ENCODE measurements at regions not wholly inside any gene's neighbourhood (a gene's known extent, or its start where the extent isn't known, plus 50 kb on each side); places are given as distances from the start of the nearest gene placed in this dataset.
"Not testable (repeated sequence)": the region's sequence is repeated elsewhere in the genome, so short reads cannot be mapped to it uniquely, and the experiment has no call there.

DNA sequence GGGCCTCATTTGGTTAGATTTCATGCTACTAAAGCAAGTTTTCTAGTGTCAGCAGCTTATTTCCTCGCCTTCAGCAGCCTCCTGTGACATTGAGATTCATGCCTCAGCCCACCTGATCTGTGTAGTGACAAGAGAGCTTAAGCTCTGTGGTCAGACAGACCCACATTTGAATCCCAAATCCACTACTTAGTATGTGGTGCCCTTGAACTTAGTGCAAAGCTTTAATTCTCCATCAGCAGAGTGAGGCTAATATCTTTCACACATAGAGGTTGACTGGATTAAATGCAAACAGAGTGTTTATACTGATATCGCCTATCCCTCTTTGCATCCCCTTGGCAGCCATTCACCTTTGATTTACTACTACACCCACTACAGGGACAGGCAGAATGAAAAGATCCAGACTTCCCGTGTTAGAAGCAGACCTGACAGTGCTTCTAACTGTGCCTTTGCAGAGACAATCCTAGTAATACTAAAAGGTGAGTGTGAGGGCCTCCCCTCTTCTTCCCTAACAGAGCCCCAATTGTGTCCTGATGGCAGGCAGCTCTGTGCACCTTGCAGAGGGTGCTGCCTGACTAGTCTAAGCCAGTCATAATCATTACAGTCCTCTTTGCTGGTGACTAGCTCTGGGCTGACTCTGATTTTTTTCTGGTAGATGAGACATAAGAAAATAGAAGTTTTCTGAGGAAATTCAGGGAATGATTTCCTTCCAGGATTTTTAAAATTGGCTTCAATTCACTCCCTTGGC lies 264.0 kb downstream of the CTH start:
- no peak for DNase-seq

DNA sequence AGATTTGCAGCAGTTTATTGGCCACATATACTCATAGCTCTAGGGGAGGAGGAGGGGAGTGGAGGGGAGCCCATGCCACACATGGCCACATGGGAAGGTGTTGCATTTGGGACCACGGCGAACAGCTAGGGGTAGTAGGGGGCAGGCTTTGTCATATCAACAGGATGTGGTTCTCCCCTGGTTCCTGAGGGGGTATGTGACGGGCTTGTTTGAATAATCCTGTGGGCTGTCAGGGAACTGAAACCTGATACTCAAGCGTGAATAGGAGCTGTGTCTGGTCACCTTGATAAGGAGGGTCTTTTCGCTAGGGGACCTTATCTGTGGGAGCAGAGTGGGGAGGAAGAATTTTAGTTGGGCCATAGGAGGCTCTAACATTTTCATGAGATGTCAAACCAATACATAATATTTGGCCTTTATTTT lies 264.7 kb downstream of the CTH start:
- peak; percentile 6 to 17 for DNase-seq

DNA sequence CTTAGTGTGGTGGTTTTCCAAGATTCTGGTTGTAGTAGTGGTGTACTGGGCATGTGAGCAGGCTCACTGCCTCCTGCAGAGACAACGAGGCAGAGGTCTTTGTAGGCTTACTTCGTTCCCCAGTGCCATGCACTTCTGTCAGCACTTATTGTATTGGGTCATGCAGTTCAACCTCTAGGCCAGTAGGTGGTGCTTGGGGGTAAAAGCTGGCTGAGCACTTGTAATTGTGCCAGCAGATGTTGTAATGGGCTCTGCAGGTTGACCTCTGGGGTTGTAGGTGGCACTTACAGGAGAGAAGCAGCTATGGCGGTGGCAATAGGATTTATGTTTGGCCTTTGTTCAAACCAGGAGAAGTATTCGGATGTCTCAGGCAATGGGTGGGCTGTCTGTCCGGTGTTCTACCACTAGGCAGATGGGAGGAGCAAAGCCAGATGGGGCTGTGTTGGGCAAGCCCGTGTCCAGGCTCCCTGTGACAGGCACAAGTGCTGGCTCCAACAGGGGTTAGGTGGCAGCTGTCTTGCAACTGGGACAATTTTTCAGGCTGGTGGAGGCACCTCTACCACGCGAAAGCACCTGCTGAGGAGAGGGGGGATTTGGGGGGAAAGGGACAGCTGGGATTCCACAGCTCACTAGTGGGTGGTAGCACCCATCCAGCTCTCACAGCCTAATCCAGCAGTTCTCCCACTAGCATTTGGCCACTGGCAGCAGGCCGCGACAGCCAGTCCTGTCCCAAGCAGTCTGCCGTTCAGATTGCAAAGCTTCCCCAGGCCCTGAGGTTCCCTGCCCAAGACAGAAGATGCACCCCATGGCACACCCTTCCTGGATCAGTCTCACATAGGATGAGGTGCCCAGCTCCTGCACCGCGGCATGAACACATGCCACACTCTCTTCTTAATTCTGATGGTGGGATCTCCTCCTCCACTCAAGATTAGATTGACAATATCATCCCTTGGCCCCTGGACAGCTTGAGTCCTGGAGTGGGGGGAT lies 274.5 kb downstream of the CTH start:
- peak; percentile 64 to 73 for DNase-seq

DNA sequence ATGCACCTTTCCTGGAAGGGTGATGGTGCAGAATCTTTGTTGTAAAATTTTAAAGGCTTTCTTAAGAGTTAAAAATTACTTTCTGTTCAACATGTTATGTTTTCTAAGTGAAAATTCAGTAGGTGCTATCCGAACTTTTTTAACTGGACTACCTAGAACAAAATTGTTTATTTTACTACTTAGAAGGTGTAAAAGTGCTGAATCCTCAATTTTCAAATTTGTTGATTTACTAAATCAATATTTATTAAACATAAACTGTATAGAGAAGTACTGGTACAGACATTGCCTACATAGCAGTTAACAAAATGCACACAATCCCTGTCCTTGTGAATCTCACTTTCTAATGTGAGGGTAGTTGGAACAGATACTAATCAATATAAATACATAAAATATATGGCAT lies 277.5 kb downstream of the CTH start:
- no peak for DNase-seq

DNA sequence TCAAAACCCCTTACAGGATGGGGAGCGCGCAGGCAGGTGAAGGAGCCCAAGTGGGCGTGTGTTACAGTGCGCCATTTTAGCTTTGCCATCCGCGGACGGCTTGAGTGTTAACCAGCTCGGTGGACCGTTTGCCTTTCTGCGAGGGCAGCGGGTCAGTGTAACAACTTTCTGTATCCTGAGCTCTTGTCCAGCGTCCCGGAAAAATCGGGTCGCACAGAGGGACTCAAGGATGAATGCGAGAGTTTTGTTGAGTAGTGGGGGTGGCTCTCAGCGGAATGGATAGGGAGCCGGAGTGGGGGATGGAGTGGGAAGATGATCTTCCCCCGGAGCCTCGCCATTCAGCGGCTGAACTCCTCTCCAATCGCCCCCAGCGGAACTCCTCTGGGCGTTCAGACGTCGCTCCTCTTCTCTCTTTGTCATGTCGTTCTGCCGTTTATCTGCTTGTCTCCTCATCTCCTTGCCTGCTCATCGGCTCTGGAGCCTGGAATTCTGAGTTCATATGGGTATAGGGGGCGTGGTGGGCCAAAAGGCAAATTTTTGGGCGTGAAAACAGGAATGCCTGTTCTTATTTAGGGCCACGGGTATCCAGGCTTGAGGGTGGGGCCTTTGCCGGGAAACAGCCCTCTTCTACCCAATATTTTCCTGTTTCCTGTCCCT lies 295.4 kb downstream of the CTH start:
- DNase-seq: no peak

DNA sequence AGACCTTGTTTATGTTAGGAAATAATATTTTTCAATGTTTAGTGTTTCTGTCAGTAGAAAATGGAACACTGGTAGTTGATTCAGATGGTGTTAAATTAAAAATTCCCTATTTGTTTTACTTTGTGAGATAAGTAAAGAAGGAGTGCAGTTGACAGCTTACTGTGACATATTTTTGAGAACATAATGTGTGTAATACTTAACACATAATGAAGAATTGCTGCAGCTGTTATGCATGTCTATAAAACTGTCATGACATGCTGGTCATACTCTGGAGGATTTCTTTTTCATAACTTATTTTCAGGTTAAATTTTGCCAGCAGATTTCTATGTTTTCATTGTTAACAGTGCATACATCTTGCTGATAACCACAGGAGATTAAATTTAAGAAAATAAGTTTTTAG lies 296.1 kb downstream of the CTH start:
- DNase-seq: no peak

DNA sequence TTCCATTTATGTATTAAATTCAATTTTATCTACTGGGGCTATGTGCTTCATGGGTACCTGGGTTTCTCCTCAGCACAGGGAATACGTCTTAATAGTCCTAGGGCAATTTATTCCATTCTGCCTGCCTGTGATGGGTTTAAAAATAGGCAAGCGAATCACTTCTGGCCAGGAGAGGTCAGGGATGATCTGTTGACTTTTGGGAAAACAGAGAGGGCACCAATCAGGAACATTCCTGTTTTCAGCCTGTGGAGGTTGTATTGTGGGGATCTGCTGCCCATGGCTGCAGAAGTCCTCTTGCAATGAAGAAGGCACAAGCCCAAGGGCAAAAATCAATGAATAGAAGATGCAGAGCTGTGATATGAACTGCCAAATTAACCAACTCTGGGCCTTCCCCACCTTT lies 303.1 kb downstream of the CTH start:
- no peak for DNase-seq

DNA sequence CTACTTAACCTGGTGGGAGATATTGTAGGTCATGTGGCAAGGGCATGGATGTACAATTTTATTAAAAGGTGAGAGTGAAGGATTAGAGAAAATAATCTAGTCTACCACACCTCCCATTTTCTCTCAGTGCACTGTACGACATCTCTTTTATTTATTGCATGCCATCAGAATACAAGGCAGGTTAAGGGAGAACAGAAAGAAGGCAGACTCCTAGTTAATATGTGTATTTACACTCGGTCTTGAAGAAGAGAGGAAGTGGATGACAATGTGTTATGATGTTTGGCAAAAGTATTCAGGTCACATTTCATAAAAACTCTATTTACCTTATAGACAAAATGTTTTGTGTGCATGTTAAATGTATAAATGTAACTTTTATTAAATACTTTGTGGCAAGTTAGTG lies 306.1 kb downstream of the CTH start:
- DNase-seq: no peak

DNA sequence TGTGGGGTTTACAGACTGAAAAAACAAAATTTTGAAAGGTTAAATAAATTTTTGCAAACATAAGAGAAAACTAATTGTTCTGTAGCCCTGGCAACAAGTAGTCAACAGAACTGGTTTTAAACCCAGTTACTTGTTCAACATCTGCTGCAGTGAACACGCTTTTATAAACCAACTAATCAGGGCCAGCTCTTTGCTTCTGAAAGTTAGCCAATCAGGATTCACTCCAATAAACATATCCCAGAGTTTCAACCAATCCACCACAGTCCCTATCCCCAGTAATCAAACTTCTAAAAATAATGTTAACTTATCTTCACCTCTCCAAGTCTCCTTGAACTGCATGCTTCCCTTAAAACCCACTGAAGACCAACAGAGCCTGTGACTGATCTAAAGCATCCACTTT lies 306.6 kb downstream of the CTH start:
- DNase-seq: no peak

DNA sequence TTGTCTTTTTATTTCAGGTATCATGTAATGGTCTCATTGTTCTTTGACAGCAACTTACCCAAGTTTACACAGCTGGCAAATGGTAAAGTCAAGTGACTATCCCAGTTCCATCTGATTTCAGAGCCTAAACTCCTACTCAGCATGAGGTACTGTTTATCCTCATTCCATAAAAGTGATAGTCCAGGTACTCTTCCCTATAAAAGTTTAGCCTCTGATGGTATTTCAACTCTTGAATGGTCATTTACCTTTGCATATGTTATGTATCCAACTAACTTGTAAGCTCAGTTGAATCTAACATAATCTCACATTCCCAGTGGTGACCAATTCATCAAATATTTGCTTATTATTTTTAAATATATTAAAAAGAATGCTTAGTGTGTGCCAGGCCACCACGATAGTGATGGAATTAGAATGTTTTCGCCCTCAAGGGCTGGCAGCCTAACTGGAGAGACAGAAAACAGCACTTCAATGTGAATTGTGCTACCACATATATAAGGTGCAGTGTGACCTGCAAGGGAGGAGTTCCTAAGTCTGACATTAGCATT lies 307.1 kb downstream of the CTH start:
- no peak for DNase-seq

DNA sequence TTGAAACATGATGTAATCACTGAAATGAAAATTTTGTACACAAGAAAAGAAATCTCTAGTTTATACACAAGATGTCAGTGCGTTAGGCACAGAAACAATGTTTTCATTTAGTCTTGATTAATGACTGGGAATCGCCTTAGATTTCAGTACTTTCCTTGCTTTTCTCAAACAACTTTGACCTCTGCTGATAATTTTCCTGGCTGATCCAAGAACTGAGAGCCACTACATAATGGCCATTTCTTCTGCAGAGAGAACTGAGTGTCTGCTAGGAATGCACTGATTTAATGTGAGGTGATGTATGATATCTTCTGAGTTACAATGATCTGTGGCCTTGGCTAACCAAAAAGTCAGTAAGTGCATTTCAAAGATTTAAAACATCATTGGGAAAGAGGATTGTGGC lies 308.1 kb downstream of the CTH start:
- DNase-seq: no peak

DNA sequence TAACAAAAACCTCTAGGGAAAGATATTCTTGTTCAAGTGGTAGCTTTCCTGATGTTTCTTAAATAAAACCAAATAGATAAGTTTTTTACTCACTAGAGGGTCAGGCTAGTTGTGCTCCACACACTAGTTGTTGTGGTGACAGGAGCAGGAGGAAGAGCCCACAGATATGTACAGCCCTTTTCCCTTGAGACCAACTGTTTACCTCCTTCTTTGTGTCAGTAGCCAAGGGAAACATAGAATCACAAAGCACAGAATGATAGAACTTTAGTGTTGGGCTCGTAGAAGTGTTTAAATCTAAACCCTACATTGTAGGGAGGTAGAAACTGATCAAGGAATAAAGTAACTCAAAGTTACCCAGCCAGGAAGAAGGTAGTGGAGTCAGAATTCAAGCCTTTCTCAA lies 309.0 kb downstream of the CTH start:
- DNase-seq: no peak

DNA sequence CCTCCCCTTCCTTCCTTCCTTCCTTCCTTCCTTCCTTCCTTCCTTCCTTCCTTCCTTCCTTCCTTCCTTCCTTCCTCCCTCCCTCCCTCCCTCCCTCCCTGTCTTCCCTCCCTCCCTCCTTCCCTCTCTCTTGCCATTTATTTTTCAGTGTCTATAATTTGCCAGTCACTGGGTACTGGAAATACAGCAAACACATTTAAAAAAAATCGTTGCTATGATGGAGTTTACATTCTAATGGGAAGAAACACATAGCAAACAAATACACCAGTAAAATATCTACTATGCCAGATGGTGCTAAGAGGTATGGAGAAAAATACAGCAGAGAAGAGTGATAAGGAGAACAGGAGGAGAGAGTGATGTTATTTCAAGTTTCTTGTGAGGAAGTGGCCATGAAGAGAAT lies 309.5 kb downstream of the CTH start:
- no peak for DNase-seq

DNA sequence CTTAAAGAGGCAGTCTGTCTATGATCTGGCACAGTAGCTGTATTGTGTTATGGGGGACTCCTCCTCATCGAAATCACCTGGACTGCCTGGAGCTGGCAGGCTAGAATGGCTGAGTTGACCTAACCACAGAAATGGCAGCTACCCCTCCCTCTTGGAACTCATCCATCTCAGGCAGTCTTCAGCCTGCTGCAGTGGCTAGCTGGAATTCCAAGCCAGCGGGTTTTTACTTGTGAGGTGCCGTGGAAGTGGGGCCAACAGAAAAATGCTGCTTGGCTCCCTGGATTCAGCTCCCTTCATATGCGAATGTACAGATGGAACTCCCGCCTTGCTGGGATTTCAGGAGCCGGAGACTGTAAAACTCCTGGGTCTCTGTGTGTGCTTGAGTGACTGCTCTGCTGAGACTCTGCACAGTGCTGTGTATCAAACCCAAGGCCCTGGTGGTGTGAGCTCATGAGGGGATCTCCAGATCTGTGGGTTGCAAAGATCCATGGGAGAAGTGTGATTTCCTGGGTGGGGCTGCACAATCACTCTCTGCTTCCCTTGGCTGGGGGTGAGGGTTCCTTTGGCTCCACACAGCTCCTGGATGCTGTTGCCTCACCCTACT lies 316.9 kb downstream of the CTH start:
- DNase-seq: no peak

DNA sequence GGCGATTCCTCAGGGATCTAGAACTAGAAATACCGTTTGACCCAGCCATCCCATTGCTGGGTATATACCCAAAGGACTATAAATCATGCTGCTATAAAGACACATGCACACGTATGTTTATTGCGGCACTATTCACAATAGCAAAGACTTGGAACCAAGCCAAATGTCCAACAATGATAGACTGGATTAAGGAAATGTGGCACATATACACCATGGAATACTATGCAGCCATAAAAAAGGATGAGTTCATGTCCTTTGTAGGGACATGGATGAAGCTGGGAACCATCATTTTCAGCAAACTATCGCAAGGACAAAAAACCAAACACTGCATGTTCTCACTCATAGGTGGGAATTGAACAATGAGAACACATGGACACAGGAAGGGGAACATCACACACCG lies 311.1 kb downstream of the PTGER3 start:
- DNase-seq: not testable (repeated sequence)

DNA sequence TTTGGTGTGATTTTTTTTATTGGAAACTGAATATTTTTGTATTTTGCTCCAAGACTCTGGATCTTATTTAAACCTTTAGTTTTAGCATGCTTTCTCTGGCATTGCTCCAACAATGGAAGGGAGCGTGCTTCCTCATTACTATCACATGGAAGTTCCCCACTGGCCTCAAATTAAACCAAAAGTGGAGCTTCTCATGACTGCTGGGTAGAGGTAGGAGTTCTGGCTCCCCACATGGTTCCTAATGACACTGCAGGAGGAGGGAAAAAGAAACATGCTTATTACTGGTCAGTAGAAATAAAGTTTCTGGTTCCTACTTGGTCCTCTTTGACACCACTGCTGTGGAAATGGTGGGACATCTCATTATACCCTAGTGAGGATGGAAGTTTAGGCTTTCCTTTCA lies 310.5 kb downstream of the PTGER3 start:
- DNase-seq: peak in 1 of 2 experiments; percentile 31

DNA sequence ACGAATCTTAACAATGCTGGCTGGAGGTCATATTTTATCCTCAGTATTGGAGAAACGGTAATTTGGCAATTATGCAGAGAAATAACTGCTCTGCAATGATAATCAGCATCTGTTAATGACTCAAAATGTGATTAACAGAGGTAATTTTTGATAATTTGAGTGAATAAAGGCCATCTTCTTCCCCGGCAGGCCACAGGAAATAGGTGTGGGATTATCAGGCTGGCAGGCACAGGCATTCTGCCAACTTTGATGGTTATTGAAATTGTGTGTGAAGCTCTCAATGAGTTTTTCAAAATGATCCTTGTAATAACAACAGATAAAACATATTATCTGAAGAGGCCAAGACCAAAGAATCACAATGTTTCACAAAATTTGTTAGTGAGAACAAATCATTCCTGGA lies 309.0 kb downstream of the PTGER3 start:
- DNase-seq: no peak

DNA sequence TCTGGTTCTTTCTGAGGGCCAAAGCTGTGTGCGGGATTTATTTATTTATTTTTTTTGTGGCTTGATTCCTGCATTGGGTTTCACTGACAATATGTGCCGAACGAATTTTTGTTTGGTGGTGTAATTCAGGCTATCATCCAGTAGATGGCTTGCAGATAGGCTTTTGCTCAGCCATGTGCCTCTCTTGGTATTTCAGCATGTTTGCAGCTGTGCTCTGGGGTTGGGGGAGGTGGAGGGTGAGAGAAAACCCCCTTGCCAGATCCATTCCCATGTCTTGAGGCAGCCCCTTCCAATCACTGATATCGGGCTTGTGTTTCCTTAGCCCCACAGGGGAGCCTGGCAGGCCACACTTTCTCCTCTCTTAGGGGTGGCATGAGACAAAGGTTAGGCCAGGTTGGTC lies 302.4 kb downstream of the PTGER3 start:
- DNase-seq: peak; percentile 35

DNA sequence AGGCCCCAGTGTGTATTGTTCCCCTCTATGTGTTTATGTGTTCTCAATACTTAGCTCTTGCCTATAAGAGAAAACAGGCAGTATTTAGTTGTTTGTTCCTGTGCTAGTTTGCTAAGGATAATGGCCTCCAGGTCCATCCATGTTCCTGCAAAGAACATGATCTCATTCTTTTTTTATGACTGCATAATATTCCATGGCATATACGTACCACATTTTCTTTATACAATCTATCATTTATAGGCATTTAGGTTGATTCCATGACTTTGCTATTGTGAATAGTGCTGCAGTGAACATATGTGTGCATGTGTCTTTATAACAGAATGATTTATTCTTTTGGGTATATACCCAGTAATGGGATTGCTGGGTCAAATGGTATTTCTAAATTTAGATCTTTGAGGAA lies 301.6 kb downstream of the PTGER3 start:
- not testable (repeated sequence) for DNase-seq

DNA sequence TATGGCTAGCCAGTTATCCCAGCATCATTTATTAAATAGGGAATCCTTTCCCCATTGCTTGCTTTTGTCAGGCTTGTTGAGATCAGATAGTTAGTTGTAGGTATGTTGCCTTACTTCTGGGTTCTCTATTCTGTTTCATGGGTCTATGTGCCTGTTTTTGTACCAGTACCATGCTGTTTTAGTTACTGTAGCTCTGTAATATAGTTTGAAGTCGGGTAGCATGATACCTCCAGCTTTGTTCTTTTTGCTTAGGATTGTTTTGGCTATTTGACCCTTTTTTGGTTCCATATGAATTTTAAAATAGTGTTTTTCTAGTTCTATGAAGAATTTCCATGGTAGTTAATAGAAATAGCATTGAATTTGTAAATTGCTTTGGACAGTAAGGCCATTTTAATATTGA lies 300.5 kb downstream of the PTGER3 start:
- DNase-seq: not testable (repeated sequence)

DNA sequence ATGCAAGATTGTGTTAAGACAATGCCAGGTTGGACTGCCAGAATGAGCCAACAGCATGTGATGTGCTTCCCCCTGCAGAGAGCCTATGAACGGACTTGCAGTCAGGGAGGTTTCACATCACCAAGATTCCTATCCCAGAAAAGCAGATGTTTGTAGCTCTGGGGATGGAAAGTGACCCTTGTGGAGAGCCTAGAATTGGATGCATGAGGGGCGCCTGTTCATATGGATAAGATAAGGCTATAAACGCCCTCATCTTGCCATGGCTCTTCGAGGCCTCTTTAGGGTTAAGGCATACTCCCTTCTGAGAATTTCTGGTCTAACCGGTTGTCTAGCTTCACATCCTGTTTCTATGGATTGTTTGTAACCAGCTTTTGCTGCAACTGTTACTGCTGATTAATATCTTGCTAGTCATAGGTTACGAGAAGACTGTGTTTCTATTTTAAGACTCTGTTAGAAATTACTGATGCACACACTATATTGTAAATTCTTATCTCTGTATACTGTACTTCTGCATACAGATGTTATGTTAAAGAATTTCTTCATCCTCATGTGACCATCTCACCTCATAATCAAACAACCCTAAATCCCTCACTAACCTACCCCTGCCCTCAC lies 295.8 kb downstream of the PTGER3 start:
- DNase-seq: not testable (repeated sequence)

DNA sequence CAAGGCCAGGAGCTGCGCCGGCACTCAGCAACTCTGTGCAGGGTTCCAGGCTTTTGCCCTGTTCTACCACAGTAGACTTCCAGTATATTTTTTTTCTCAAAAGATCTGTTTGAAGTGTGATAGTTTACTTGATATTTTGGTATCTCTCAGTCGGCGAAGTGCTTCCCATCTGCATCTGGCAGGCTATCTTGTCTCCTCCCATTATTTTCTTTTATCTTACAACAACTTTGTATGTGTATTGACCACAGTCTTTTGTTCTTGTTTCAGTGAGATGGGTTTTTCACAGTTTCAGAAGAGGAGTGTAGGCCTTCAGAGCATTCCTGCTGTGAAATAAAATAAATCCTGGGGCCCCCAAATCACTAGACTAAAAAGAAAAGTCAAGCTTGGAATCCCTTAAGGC lies 292.9 kb downstream of the PTGER3 start:
- no peak for DNase-seq
